ENCODE measurements at regions not wholly inside any gene's neighbourhood (a gene's known extent, or its start where the extent isn't known, plus 50 kb on each side); places are given as distances from the start of the nearest gene placed in this dataset.
"Not testable (repeated sequence)": the region's sequence is repeated elsewhere in the genome, so short reads cannot be mapped to it uniquely, and the experiment has no call there.

- no peak for DNase-seq
These were observed 252.1 kb upstream of the CCNG1 start for GRCh38 chr5:163185315-163185714.

- no peak for DNase-seq
These were observed 248.3 kb upstream of the CCNG1 start for GRCh38 chr5:163189023-163189553.

- no peak for DNase-seq
These were observed 247.1 kb upstream of the CCNG1 start for GRCh38 chr5:163190283-163190682.

GRCh38 chr5:163190784-163191183, 246.6 kb upstream of the CCNG1 start:
- DNase-seq = no peak

- no peak for DNase-seq
These were observed 243.5 kb upstream of the CCNG1 start for GRCh38 chr5:163193886-163194285.

- DNase-seq = no peak
These were observed 231.8 kb upstream of the CCNG1 start for GRCh38 chr5:163205645-163206044.

GRCh38 chr5:163221581-163221980, 215.8 kb upstream of the CCNG1 start:
- DNase-seq = no peak

- DNase-seq = no peak
These were observed 214.4 kb upstream of the CCNG1 start for GRCh38 chr5:163222982-163223381.

GRCh38 chr5:163244445-163244987, 192.9 kb upstream of the CCNG1 start:
- DNase-seq = no peak

GRCh38 chr5:163245584-163245983, 191.8 kb upstream of the CCNG1 start:
- DNase-seq = no peak

- no peak for DNase-seq
These were observed 189.1 kb upstream of the CCNG1 start for GRCh38 chr5:163248333-163248732.

- no peak for DNase-seq
These were observed 188.5 kb upstream of the CCNG1 start for GRCh38 chr5:163248871-163249270.

GRCh38 chr5:163252950-163253349, 184.4 kb upstream of the CCNG1 start:
- DNase-seq = no peak

GRCh38 chr5:163259495-163259894, 177.9 kb upstream of the CCNG1 start:
- no peak for DNase-seq

- DNase-seq = no peak
These were observed 176.9 kb upstream of the CCNG1 start for GRCh38 chr5:163260471-163260870.

GRCh38 chr5:163260961-163261360, 176.4 kb upstream of the CCNG1 start:
- DNase-seq = no peak

GRCh38 chr5:163261647-163262269, 175.6 kb upstream of the CCNG1 start:
- DNase-seq = no peak

- DNase-seq = not testable (repeated sequence)
These were observed 171.1 kb upstream of the CCNG1 start for GRCh38 chr5:163266249-163266648.

- DNase-seq = no peak
These were observed 167.8 kb upstream of the CCNG1 start for GRCh38 chr5:163269624-163270023.

- DNase-seq = no peak
These were observed 160.9 kb upstream of the CCNG1 start for GRCh38 chr5:163276466-163276865.

GRCh38 chr5:163280897-163281296, 156.5 kb upstream of the CCNG1 start:
- DNase-seq = not testable (repeated sequence)

GRCh38 chr5:163281512-163281911, 155.9 kb upstream of the CCNG1 start:
- DNase-seq = no peak

GRCh38 chr5:163293836-163294235, 143.6 kb upstream of the CCNG1 start:
- no peak for DNase-seq

- no peak for DNase-seq
These were observed 133.7 kb upstream of the CCNG1 start for GRCh38 chr5:163303718-163304117.

GRCh38 chr5:163305655-163306054, 131.7 kb upstream of the CCNG1 start:
- DNase-seq = no peak

Measured in NK-92 treated with Interleukin-12 subunit alpha and Interleukin-12 subunit beta, amount 100 ng/mL, for 24 hours (cell line).